Activated T-cell treated with anti-CD3 and anti-CD28 coated beads, Interleukin-2, amount 50 U/mL, for 72 hours (primary cell): ENCODE measurements at regions not wholly inside any gene's neighbourhood (a gene's known extent, or its start where the extent isn't known, plus 50 kb on each side); places are given as distances from the start of the nearest gene placed in this dataset.

ENCODE experiments used
- ATAC-seq, 2 donors: fragments of 150-1000 bp; cut with Tn5 transposase; replicated peaks in 1 of 2; 2 replicates each; pipeline ENCODE4 v1.10.0; 2021; ENCODE audit warnings: moderate library complexity in 2 of 2, mild to moderate bottlenecking in 1 of 2
- DNase-seq, 2 donors: peaks; one replicate each; pipeline ENCODE4 v3.0.0; 2021 to 2022; ENCODE audit warnings: mixed read lengths in 1 of 2
- H3K27ac Mint-ChIP-seq: one replicate; pipeline ENCODE4 v1.8.0; 2022; ENCODE audit warnings: mild to moderate bottlenecking, moderate library complexity, mixed read lengths
- H3K27me3 Mint-ChIP-seq: one replicate; pipeline ENCODE4 v1.8.0; 2022; ENCODE audit warnings: low read depth, mixed read lengths
- H3K36me3 Mint-ChIP-seq, 2 donors: one replicate each; pipeline ENCODE4 v1.8.0; 2022; ENCODE audit warnings: mixed read lengths in 2 of 2, mild to moderate bottlenecking in 1 of 2; ENCODE audit not compliant: insufficient read depth in 2 of 2
- H3K4me1 Mint-ChIP-seq: one replicate; pipeline ENCODE4 v1.8.0; 2022; ENCODE audit warnings: low read depth, mixed read lengths
- H3K4me3 Mint-ChIP-seq, 2 donors: one replicate each; pipeline ENCODE4 v1.8.0; 2022; ENCODE audit warnings: mild to moderate bottlenecking in 2 of 2, mixed read lengths in 2 of 2, moderate library complexity in 2 of 2
- H3K9me3 Mint-ChIP-seq, 2 donors: one replicate each; pipeline ENCODE4 v1.8.0; 2022; ENCODE audit warnings: mixed read lengths in 2 of 2

DNA sequence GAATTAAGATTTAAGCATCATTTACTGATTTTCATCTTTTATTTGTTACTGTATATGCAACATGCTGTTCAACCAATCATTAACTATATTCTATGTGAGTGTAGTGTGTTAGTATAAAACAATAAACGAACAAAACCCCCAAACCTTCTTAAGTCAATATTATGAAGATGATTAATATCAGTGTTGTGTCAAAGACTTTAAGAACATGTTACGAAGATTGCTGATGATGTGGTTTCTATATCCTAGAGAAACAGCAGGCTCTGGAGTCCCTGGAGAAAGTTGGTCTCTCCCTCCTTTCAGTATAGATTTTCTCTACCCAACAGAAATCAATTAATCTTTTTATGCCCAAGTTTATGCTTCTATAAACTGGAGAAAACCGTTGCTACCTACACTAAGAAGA lies 393.8 kb upstream of the HSF2 start:
- Mint-ChIP-seq H3K9me3 (peaks cover 0 to 3% of the 10 kb centered on the region in 2 donors), H3K27ac (no peak overlapping the region), H3K4me1 (no peaks in the 10 kb centered on the region), H3K36me3 (no peaks in the 10 kb centered on the region), H3K27me3 (no peaks in the 10 kb centered on the region), H3K4me3 (no peak overlapping the region)
- DNase-seq (no peak), ATAC-seq (no peak)

- H3K9me3 Mint-ChIP-seq: no peaks in the 10 kb centered on the region
- H3K4me1 Mint-ChIP-seq: no peaks in the 10 kb centered on the region
- ATAC-seq (no peak), DNase-seq (no peak)
- H3K36me3 Mint-ChIP-seq: no peaks in the 10 kb centered on the region
- no peak overlapping the region for H3K4me3 Mint-ChIP-seq
- no peak overlapping the region for H3K27ac Mint-ChIP-seq
- no peaks in the 10 kb centered on the region for H3K27me3 Mint-ChIP-seq
Measured at GRCh38 chr6:122007339-122007738, 392.1 kb upstream of the HSF2 start.

GRCh38 chr6:122008101-122008999 lies 391.1 kb upstream of the HSF2 start:
- Mint-ChIP-seq H3K4me1 (no peaks in the 10 kb centered on the region), H3K9me3 (no peaks in the 10 kb centered on the region), H3K4me3 (no peak overlapping the region), H3K27me3 (no peaks in the 10 kb centered on the region), H3K36me3 (no peaks in the 10 kb centered on the region), H3K27ac (no peak overlapping the region)
- DNase-seq: no peak
- no peak for ATAC-seq

GRCh38 chr6:122009000-122009350 lies 390.5 kb upstream of the HSF2 start:
- Mint-ChIP-seq H3K4me3 (no peak overlapping the region), H3K4me1 (no peaks in the 10 kb centered on the region), H3K27me3 (no peaks in the 10 kb centered on the region), H3K27ac (no peak overlapping the region), H3K9me3 (no peaks in the 10 kb centered on the region), H3K36me3 (no peaks in the 10 kb centered on the region)
- DNase-seq: no peak
- no peak for ATAC-seq

- Mint-ChIP-seq H3K27me3 (no peaks in the 10 kb centered on the region), H3K4me1 (no peaks in the 10 kb centered on the region)
- ATAC-seq: no peak
Measured at GRCh38 chr6:122012578-122012977, 386.9 kb upstream of the HSF2 start.

DNA sequence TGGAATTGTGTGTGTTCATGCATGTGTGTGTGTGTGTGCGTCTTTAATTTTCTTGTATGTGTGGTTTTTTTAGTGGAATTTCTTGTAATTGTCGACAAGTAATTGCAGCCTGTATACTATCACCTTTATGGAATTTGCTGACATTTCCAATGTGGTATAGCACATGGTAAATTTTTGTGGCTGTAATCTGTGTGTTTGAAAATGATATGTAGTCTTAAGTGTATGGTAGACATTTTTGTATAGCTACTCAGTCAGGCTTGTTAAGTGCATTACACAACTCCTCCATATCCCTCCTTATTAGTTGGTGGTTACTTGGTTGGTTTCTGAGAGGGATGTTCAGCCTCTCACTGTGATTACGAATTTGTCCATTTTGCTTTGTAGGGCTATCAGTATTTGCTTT lies 384.5 kb upstream of the HSF2 start:
- no peaks in the 10 kb centered on the region for H3K4me1 Mint-ChIP-seq
- H3K9me3 Mint-ChIP-seq: no peaks in the 10 kb centered on the region
- H3K27me3 Mint-ChIP-seq: no peaks in the 10 kb centered on the region
- H3K4me3 Mint-ChIP-seq: no peak overlapping the region
- no peak for DNase-seq
- H3K27ac Mint-ChIP-seq: no peak overlapping the region
- no peak for ATAC-seq
- H3K36me3 Mint-ChIP-seq: no peaks in the 10 kb centered on the region

More at GRCh38 chr6:122012578-122012977, 386.9 kb upstream of the HSF2 start:
- Mint-ChIP-seq H3K27ac (no peak overlapping the region), H3K9me3 (no peaks in the 10 kb centered on the region), H3K4me3 (no peak overlapping the region), H3K36me3 (no peaks in the 10 kb centered on the region)
- no peak for DNase-seq

GRCh38 chr6:122020588-122021264 lies 378.7 kb upstream of the HSF2 start:
- no peak overlapping the region for H3K27ac Mint-ChIP-seq
- H3K4me3 Mint-ChIP-seq: no peak overlapping the region
- no peaks in the 10 kb centered on the region for H3K4me1 Mint-ChIP-seq
- no peak for ATAC-seq
- H3K9me3 Mint-ChIP-seq: no peaks in the 10 kb centered on the region
- no peaks in the 10 kb centered on the region for H3K27me3 Mint-ChIP-seq
- H3K36me3 Mint-ChIP-seq: no peaks in the 10 kb centered on the region
- no peak for DNase-seq

DNA sequence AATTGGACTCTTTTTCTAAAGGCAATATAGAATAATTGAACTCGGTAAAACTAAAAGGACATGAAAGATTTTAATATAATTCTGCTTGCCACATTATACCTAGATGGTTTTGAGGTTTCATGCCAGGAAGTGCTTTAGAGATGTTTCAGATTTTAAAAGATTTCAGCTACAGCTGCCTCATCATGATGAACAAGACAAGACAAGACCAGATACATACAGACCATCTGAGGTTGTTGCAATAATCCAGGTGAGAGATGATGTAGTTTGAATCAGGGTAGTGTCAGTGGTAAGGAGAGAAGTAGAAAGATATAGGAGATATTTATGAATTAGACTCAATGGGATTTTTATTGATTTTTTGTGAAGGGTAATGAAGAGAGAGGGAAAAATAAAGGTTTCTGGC lies 374.3 kb upstream of the HSF2 start:
- Mint-ChIP-seq H3K27me3 (no peaks in the 10 kb centered on the region), H3K36me3 (no peaks in the 10 kb centered on the region), H3K9me3 (no peaks in the 10 kb centered on the region), H3K27ac (no peak overlapping the region), H3K4me1 (no peaks in the 10 kb centered on the region), H3K4me3 (no peak overlapping the region)
- ATAC-seq (no peak), DNase-seq (no peak)

GRCh38 chr6:122026582-122027369 lies 372.7 kb upstream of the HSF2 start:
- no peaks in the 10 kb centered on the region for H3K27me3 Mint-ChIP-seq
- H3K27ac Mint-ChIP-seq: no peak overlapping the region
- no peak overlapping the region for H3K4me3 Mint-ChIP-seq
- no peaks in the 10 kb centered on the region for H3K36me3 Mint-ChIP-seq
- DNase-seq (no peak), ATAC-seq (no peak)
- no peaks in the 10 kb centered on the region for H3K9me3 Mint-ChIP-seq
- no peaks in the 10 kb centered on the region for H3K4me1 Mint-ChIP-seq

DNA sequence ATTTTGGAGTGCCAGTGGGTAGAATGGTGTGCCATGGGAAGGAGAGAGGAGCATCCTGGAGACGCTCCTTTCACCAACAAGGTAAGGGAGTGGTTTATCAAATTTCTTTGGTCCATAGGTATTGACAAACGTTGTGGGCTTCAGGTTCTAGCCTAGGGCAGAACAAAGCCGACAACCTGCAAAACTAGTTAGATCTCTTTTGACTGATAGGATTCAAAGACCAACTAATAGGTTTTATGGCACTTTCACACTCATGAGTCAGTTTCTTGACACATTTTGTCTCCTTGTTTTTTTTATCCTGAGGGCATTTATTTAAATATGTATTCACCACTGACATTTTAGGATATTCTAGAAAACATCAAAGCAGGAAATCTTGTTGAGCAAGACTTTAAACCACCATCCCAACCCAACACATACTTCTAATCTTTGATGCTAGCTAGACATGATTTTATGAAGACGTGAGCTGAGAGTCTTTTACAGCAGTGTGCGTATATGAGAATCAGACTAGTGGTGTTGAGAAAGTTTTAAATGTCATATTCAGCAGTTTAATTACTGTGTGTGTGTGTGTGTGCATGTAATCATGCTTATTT lies 370.4 kb upstream of the HSF2 start:
- no peak overlapping the region for H3K4me3 Mint-ChIP-seq
- ATAC-seq: no peak
- H3K9me3 Mint-ChIP-seq: no peaks in the 10 kb centered on the region
- H3K27ac Mint-ChIP-seq: no peak overlapping the region
- H3K4me1 Mint-ChIP-seq: no peaks in the 10 kb centered on the region
- H3K27me3 Mint-ChIP-seq: no peaks in the 10 kb centered on the region
- DNase-seq: no peak
- H3K36me3 Mint-ChIP-seq: no peaks in the 10 kb centered on the region

- DNase-seq (no peak), ATAC-seq (peak; percentile 46 to 50)
- Mint-ChIP-seq H3K4me1 (no peaks in the 10 kb centered on the region), H3K9me3 (no peaks in the 10 kb centered on the region), H3K4me3 (no peak overlapping the region), H3K27ac (no peak overlapping the region), H3K27me3 (no peaks in the 10 kb centered on the region), H3K36me3 (no peaks in the 10 kb centered on the region)
Measured at GRCh38 chr6:122033564-122034181, 365.8 kb upstream of the HSF2 start.

- H3K27me3 Mint-ChIP-seq: no peaks in the 10 kb centered on the region
- no peaks in the 10 kb centered on the region for H3K9me3 Mint-ChIP-seq
- no peaks in the 10 kb centered on the region for H3K4me1 Mint-ChIP-seq
- DNase-seq (no peak), ATAC-seq (no peak)
- H3K36me3 Mint-ChIP-seq: no peaks in the 10 kb centered on the region
- H3K4me3 Mint-ChIP-seq: no peak overlapping the region
- no peak overlapping the region for H3K27ac Mint-ChIP-seq
Measured at GRCh38 chr6:122035173-122035572, 364.3 kb upstream of the HSF2 start.
